ENCODE measurements at regions not wholly inside any gene's neighbourhood (a gene's known extent, or its start where the extent isn't known, plus 50 kb on each side); places are given as distances from the start of the nearest gene placed in this dataset.

DNA sequence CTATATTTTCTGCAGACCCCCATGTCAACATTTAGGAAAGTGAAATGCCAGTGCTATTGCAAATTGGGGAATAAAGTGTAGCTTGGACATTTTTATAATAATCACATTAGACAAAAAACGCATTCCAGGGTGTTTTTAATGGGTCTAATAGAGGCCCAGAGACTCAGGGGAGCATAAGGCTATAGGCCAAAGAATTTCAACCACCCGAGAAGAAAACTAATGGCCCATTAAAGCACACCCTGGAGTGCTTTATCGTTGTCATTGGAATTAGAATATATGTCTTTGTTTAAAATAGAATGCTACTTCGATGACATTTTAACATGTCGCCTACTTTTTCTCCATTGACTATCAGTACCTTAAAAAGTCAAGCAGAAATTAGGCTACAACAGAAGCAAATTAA is 414.1 kb upstream of the CDH8 start:
- POLR2A ChIA-PET, result no interaction called here
- in situ Hi-C loops (cut with HindIII; ENCODE audit: low pct_unique_long_range_greater_than_20kb, low sequenced_read_pairs), result no loop called here
- Histone ChIP-seq H3K4me3 (ENCODE audit: low read depth in 2 of 2, low read length in 2 of 2) (no peak overlapping the region), H3K36me3 (ENCODE audit: control insufficient read depth, insufficient read depth, low read length) (no peaks in the 10 kb centered on the region), H3K9me3 (ENCODE audit: control insufficient read depth, insufficient read depth, low read depth, low read length) (no peaks in the 10 kb centered on the region), H3K4me1 (ENCODE audit: control insufficient read depth, insufficient read depth, low read length) (no peaks in the 10 kb centered on the region), H3K27me3 (ENCODE audit: control insufficient read depth, insufficient read depth, low read length) (no peaks in the 10 kb centered on the region), H3K27ac (ENCODE audit: low read length) (no peak overlapping the region)
- no peak for ATAC-seq
- DNase-seq (ENCODE audit: low read depth, low spot score), result no peak
- BruUV-seq (replicated peaks), result no TSS peak
- TF ChIP-seq, protein P1, sequence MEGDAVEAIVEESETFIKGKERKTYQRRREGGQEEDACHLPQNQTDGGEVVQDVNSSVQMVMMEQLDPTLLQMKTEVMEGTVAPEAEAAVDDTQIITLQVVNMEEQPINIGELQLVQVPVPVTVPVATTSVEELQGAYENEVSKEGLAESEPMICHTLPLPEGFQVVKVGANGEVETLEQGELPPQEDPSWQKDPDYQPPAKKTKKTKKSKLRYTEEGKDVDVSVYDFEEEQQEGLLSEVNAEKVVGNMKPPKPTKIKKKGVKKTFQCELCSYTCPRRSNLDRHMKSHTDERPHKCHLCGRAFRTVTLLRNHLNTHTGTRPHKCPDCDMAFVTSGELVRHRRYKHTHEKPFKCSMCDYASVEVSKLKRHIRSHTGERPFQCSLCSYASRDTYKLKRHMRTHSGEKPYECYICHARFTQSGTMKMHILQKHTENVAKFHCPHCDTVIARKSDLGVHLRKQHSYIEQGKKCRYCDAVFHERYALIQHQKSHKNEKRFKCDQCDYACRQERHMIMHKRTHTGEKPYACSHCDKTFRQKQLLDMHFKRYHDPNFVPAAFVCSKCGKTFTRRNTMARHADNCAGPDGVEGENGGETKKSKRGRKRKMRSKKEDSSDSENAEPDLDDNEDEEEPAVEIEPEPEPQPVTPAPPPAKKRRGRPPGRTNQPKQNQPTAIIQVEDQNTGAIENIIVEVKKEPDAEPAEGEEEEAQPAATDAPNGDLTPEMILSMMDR (IDR thresholded peaks at IDR 0.05), result no peak
- intact Hi-C loops (cut with micrococcal nuclease; ENCODE audit: unreplicated experiment), result no loop called here
- CTCF ChIA-PET, result no interaction called here

DNA sequence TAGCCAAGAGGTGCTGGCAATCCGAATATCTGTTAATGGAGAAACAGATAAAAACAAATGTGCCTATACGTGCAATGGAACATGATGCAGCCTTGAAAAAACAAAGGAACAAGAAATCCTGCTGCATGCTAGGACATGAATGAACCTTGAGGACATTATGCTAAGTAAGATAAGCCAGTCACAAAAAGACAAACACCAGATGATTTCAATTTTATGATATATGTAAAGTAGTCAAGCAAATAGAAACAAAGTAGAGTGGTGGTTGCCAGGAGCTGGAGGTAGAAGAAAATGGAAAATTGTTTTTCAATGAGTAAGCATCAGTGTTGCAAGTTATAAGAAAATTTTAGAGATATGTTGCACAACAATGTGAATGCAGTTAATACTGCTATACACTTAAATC is 409.7 kb upstream of the CDH8 start:
- intact Hi-C loops (cut with micrococcal nuclease; ENCODE audit: unreplicated experiment) (no loop called here), in situ Hi-C loops (cut with HindIII; ENCODE audit: low pct_unique_long_range_greater_than_20kb, low sequenced_read_pairs) (no loop called here)
- ATAC-seq (no peak), DNase-seq (ENCODE audit: low read depth, low spot score) (no peak)
- Histone ChIP-seq H3K27ac (ENCODE audit: low read length) (no peak overlapping the region), H3K36me3 (ENCODE audit: control insufficient read depth, insufficient read depth, low read length) (no peaks in the 10 kb centered on the region), H3K4me1 (ENCODE audit: control insufficient read depth, insufficient read depth, low read length) (no peaks in the 10 kb centered on the region), H3K27me3 (ENCODE audit: control insufficient read depth, insufficient read depth, low read length) (no peaks in the 10 kb centered on the region), H3K9me3 (ENCODE audit: control insufficient read depth, insufficient read depth, low read depth, low read length) (no peaks in the 10 kb centered on the region), H3K4me3 (ENCODE audit: low read depth in 2 of 2, low read length in 2 of 2) (no peak overlapping the region)
- ChIA-PET CTCF (no interaction called here), POLR2A (no interaction called here)
- no TSS peak for BruUV-seq (replicated peaks)
- TF ChIP-seq SIN3A (IDR thresholded peaks at IDR 0.05; ENCODE audit: borderline replicate concordance, insufficient read depth, low read depth, low read length) (no peak), TCF7L2 (IDR thresholded peaks at IDR 0.05; ENCODE audit: low read depth, low read length) (no peak), POLR2AphosphoS5 (IDR thresholded peaks at IDR 0.05; ENCODE audit: low read depth, low read length) (no peak)
- TF ChIP-seq, protein P1 (IDR thresholded peaks at IDR 0.05), result no peak
- TF ChIP-seq, protein P2, sequence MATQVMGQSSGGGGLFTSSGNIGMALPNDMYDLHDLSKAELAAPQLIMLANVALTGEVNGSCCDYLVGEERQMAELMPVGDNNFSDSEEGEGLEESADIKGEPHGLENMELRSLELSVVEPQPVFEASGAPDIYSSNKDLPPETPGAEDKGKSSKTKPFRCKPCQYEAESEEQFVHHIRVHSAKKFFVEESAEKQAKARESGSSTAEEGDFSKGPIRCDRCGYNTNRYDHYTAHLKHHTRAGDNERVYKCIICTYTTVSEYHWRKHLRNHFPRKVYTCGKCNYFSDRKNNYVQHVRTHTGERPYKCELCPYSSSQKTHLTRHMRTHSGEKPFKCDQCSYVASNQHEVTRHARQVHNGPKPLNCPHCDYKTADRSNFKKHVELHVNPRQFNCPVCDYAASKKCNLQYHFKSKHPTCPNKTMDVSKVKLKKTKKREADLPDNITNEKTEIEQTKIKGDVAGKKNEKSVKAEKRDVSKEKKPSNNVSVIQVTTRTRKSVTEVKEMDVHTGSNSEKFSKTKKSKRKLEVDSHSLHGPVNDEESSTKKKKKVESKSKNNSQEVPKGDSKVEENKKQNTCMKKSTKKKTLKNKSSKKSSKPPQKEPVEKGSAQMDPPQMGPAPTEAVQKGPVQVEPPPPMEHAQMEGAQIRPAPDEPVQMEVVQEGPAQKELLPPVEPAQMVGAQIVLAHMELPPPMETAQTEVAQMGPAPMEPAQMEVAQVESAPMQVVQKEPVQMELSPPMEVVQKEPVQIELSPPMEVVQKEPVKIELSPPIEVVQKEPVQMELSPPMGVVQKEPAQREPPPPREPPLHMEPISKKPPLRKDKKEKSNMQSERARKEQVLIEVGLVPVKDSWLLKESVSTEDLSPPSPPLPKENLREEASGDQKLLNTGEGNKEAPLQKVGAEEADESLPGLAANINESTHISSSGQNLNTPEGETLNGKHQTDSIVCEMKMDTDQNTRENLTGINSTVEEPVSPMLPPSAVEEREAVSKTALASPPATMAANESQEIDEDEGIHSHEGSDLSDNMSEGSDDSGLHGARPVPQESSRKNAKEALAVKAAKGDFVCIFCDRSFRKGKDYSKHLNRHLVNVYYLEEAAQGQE (IDR thresholded peaks at IDR 0.05; ENCODE audit: insufficient read depth in 1 of 2, low read depth in 2 of 2, low read length in 1 of 2), result no peak

DNA sequence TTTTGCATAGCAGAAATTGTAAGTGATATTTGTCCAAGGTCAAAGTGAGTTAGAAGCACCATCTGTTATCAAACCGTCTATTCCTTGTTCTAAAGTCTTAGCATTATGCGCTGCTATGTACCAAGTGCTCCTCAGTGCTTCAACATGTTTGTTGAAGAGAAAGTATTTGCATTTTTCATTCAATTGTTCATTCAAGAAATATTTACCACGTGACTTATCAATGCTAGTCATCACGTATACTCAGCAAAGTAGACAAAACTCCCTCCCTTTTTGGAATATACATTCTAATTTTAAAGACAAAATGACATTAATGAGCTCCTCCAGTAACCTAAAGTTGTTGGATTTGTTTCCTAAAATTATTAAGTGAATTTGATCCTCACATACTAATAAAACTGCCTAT is 388.0 kb upstream of the CDH8 start:
- CTCF ChIA-PET, result no interaction called here

More for the DNA sequence above, 388.0 kb upstream of the CDH8 start:
- H3K4me3 ChIP-seq (ENCODE audit: low read depth in 2 of 2, low read length in 2 of 2), result no peak overlapping the region
- in situ Hi-C loops (cut with HindIII; ENCODE audit: low pct_unique_long_range_greater_than_20kb, low sequenced_read_pairs), result no loop called here
- ATAC-seq, result no peak
- no peaks in the 10 kb centered on the region for H3K36me3 ChIP-seq (ENCODE audit: control insufficient read depth, insufficient read depth, low read length)
- BruUV-seq (replicated peaks), result no TSS peak
- no peaks in the 10 kb centered on the region for H3K4me1 ChIP-seq (ENCODE audit: control insufficient read depth, insufficient read depth, low read length)
- POLR2A ChIA-PET, result interaction anchor here (0.7 kb wide), 1 partner anchor 1572 kb away, joined by 3 read pairs; no protein-coding TSS in a partner anchor
- H3K27ac ChIP-seq (ENCODE audit: low read length), result no peak overlapping the region
- TF ChIP-seq SIN3A (IDR thresholded peaks at IDR 0.05; ENCODE audit: borderline replicate concordance, insufficient read depth, low read depth, low read length) (no peak), POLR2AphosphoS5 (IDR thresholded peaks at IDR 0.05; ENCODE audit: low read depth, low read length) (no peak), TCF7L2 (IDR thresholded peaks at IDR 0.05; ENCODE audit: low read depth, low read length) (no peak)
- TF ChIP-seq, protein P2 (IDR thresholded peaks at IDR 0.05; ENCODE audit: insufficient read depth in 1 of 2, low read depth in 2 of 2, low read length in 1 of 2), result no peak
- TF ChIP-seq, protein P1 (IDR thresholded peaks at IDR 0.05), result no peak
- no peaks in the 10 kb centered on the region for H3K27me3 ChIP-seq (ENCODE audit: control insufficient read depth, insufficient read depth, low read length)
- H3K9me3 ChIP-seq (ENCODE audit: control insufficient read depth, insufficient read depth, low read depth, low read length), result no peaks in the 10 kb centered on the region
- DNase-seq (ENCODE audit: low read depth, low spot score), result no peak
- intact Hi-C loops (cut with micrococcal nuclease; ENCODE audit: unreplicated experiment), result no loop called here
